GM21723 (cell line): ENCODE measurements at regions not wholly inside any gene's neighbourhood (a gene's known extent, or its start where the extent isn't known, plus 50 kb on each side); places are given as distances from the start of the nearest gene placed in this dataset.

Experiments used
- ATAC-seq: cut with Tn5 transposase; IDR thresholded peaks from one replicate; pipeline ENCODE4 v1.9.1; 2021; ENCODE audit warnings: mild to moderate bottlenecking, moderate library complexity; ENCODE audit not compliant: unreplicated experiment

GRCh38 chr2:16167870-16168426 lies 227.6 kb downstream of the MYCN start:
- ATAC-seq: no peak

DNA sequence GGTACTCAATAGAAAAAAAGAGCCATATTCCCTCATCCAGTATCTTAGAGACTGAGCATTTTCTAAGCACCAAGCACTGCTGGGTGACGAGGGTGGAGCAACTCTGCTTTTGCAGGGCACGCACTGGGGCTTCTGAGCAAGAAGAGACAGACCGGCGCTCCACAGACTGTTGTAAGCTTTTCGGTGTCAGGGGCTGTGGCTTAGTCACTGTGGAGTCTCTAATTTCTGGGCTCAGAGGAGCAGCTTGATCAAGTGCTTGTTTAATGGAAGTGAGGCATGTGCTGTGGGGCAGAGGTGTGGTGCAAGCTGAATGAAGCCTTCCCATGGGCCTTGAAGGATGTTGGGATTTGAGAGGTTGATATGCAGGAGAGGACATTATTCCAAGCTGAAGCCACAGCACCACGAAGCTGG lies 227.1 kb downstream of the MYCN start:
- no peak for ATAC-seq

GRCh38 chr2:16166327-16166981 lies 226.1 kb downstream of the MYCN start:
- ATAC-seq: no peak

- no peak for ATAC-seq
Observed at GRCh38 chr2:16165518-16166326, 225.4 kb downstream of the MYCN start.

- ATAC-seq: no peak
Observed at GRCh38 chr2:16162491-16163040, 222.2 kb downstream of the MYCN start.

DNA sequence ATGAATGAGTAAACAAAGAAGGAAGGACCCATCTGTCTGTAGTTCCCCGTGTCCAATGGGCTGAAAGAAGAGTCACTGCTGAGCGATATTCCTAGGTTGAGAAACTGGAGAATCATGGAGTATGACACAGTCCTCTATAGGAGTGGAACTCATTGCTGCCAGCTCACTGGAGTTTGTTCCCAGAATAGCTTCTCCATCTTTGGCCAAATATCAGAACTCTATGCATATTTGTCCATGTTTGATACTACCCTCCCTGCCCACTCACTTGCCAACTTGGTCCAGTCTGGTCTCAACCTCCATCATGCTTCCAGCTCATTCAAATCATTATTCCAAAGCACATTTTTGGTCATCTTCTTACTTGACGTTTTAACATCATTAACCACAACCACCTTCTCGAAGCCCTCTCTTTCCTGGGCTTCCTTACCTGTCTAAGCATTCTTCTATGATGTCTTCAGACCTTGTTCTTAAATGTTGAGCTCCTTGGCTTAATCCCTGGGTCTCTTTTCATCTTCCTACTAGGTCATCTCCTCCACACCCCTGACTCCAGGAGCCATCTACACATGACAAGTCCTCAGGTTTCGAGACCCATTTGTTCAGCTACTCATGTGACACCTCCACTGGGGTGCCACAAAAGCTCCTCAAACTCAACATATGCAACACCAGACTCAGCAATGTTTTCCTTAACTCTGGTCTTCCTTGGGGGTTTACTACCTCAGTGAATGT lies 221.6 kb downstream of the MYCN start:
- no peak for ATAC-seq

- ATAC-seq: no peak
Observed at GRCh38 chr2:16161085-16161565, 220.8 kb downstream of the MYCN start.

GRCh38 chr2:16160281-16161084 lies 220.1 kb downstream of the MYCN start:
- ATAC-seq: no peak

GRCh38 chr2:16156411-16156810 lies 216.1 kb downstream of the MYCN start:
- no peak for ATAC-seq

GRCh38 chr2:16155766-16156165 lies 215.4 kb downstream of the MYCN start:
- no peak for ATAC-seq

GRCh38 chr2:16155366-16155765 lies 215.0 kb downstream of the MYCN start:
- ATAC-seq: no peak

GRCh38 chr2:16154501-16155280 lies 214.3 kb downstream of the MYCN start:
- no peak for ATAC-seq

DNA sequence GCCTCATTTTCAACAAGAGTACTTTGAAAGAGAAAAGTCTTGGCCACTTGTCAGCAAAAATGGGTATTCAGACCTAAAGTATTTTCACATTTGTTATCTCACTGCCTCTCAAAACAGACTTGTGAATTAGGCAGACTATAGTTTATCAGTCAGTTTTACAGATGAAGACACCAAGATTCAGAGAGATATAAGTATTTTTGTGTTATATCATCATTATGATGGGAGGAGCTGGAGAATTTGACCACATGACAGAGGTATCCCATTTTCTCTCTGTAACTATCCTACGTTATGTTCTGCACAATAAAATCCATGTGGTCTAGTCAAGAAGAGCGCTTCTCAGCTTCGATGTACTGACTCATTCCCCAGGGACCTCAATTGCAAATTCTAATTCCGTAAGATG lies 213.7 kb downstream of the MYCN start:
- ATAC-seq: no peak

- ATAC-seq: no peak
Observed at GRCh38 chr2:16153754-16154035, 213.3 kb downstream of the MYCN start.

GRCh38 chr2:16152928-16153753 lies 212.8 kb downstream of the MYCN start:
- ATAC-seq: no peak

GRCh38 chr2:16152071-16152927 lies 211.9 kb downstream of the MYCN start:
- ATAC-seq: no peak

DNA sequence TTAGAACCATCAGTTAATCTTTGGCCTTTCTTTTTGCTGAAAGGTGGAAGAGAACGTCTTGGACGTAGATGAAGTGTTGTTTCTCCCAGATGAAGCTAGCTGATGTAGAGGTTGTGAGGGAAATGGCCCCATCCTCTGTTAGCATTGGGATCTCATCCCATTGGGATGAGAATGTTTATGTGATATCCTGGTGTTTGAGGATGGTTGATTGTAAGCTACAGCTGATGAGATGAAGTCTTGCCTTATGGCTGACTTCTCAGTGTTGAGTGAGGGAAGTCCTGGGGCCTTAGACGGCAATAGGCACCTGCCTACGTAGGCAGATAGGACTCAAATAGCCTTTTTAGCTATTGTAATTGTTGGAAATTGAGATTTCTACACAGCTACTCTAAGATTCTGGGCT lies 211.3 kb downstream of the MYCN start:
- no peak for ATAC-seq

- no peak for ATAC-seq
Observed at GRCh38 chr2:16151281-16151570, 210.9 kb downstream of the MYCN start.
